Skin of body (tissue), 1 donor: ENCODE measurements at regions not wholly inside any gene's neighbourhood (a gene's known extent, or its start where the extent isn't known, plus 50 kb on each side); places are given as distances from the start of the nearest gene placed in this dataset.
A peak's percentile ranks its signal among the peaks of the same experiment; 100 is the strongest.
"Not testable (repeated sequence)": the region's sequence is repeated elsewhere in the genome, so short reads cannot be mapped to it uniquely, and the experiment has no call there.

Source experiments
- DNase-seq: peaks from one replicate; lab custom pipeline; 2025; lab: John Stamatoyannopoulos, UW

GRCh38 chr2:8102470-8102869 lies 579.4 kb upstream of the ID2 start:
- DNase-seq = no peak

DNA sequence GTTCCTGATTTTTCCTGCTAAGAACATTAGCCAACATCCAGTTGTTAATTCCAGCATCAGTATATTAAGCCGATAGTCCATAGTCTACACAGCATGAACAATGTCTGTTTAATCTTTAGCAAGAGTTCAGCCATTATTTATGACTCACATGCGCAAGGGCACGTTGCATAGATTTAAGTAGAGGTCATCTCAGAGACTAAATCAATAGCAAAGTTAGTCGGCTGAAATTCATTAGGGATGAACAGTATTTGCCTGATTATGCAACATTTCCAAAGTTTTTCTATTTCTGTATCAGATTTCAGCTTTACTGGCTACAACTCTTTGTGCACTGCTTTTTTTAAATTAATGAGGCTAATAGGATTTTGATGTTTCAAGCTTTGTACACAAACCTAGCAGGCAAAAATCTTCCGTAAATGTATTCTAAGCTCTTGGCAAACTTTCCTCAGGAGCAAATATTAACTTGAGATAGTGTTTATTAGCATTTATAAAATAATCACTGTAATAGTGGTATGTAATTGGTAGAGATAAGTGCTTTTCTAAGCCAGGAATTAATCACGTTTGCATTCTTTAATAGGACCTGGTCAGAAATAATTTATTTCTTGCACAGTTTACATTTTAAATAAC lies 578.7 kb upstream of the ID2 start:
- DNase-seq = peak; percentile 33

DNA sequence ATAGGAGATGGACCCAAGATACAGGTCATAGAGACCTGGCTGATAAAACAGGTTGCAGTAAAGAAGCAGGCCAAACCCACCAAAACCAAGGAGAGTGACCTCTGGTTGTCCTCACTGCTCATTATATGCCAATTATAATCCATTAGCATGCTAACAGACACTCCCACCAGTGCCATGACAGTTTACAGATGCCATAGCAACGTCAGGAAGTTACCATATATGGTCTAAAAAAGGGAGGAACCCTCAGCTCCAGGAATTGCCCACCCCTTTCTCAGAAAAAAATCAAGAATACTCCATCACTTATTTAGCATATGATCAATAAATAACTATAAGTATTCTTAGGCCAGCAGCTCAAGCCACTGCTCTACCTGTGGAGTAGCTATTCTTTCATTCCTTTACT lies 574.7 kb upstream of the ID2 start:
- no peak for DNase-seq

GRCh38 chr2:8107621-8108378 lies 574.1 kb upstream of the ID2 start:
- no peak for DNase-seq

GRCh38 chr2:8110716-8111115 lies 571.1 kb upstream of the ID2 start:
- DNase-seq = no peak

- no peak for DNase-seq
These were observed 570.7 kb upstream of the ID2 start for GRCh38 chr2:8111193-8111592.

- DNase-seq = no peak
These were observed 566.4 kb upstream of the ID2 start for GRCh38 chr2:8115456-8115855.

DNA sequence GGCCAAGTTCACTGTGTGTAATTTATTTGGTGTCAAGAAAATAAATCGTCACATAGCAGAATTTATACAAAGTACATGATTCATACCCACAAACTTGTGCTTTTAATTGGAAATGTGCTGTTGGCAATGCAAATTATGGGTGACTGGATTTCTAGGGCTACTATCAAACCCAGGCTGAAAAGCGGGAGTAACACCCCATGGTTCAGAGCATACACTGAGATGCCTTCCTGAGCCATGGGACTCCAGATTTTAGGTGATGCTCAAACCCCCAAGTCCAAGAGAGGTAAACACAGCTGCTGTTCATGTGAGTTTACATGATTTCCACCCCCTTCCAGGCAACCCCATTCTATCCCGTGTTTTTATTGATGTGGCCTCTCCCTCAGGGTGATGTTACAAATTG lies 565.9 kb upstream of the ID2 start:
- peak; percentile 63 for DNase-seq

GRCh38 chr2:8116661-8117060 lies 565.2 kb upstream of the ID2 start:
- no peak for DNase-seq

DNA sequence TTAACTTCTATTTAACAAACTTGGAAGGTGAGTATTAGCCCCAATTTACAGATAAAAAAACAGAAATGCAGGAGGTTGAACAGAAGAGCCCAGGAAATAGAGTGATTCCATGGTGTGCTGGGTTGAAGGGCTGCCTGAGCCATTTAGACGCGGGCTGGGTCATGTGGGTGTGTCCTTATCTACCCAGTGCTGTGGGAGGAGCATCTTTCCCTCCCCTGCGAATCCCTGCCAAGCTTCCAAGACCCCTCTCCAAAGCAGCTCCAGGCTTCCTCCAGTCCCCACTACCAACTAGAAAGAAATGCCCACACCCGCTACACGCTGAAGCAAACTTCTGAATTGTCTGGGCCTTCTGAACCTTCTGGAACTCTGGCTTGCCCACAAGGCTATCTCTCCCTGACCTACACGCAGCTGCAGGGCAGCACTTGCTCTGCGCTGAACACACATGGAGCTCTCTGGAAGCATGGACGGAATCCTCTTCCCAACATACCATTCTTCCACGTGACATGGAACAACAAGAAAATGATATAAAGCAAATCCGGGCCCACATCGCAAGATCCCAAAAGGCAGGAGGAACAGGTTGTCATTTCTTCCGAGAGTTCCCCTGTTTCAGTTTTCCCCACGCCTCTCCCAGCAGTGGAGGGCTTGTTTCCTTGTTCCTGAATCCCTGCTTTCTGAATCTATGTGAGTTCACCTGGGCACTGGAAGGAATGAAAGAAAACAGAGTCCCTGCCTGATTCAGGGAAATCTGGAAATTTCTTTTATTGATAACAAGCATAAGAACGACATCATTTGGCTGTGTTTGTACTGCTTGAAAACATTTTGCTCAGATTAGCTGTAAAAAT lies 562.7 kb upstream of the ID2 start:
- DNase-seq = no peak

DNA sequence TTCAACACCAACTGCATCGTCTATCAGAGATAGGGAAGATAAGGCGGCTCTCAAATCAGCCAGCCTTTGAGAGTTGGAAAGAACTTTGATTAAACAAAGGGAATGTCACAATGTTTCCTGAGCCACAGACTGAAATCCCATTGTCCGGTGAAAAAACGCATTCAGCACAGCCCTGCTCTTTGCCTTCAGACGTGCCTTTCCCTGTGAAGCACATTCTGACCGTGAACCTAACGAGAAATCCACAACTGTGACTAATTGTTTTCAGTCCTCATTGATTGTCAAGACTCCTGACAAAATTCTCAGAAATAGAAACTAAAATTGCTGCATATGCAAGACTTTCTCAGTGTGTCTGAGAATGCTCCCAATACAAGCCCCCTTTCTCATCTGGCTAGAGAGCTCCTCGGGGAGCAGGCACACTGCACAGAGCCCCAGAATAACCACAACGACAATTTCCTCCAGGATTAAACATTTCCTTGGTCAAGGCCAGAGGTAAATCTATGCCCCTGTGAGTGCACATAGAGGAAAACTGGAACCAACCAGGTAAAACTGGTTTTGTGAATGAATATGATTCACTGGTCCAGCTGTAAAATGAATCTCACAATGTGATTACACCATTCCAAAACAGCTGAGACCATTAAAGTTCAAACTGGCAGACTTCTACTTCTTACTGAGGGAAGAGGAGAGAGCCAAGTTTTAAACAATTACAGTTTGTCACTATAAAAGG lies 561.9 kb upstream of the ID2 start:
- DNase-seq = peak; percentile 79

GRCh38 chr2:8120506-8120860 lies 561.4 kb upstream of the ID2 start:
- no peak for DNase-seq

- peak; percentile 19 for DNase-seq
These were observed 560.6 kb upstream of the ID2 start for GRCh38 chr2:8121022-8121825.

DNA sequence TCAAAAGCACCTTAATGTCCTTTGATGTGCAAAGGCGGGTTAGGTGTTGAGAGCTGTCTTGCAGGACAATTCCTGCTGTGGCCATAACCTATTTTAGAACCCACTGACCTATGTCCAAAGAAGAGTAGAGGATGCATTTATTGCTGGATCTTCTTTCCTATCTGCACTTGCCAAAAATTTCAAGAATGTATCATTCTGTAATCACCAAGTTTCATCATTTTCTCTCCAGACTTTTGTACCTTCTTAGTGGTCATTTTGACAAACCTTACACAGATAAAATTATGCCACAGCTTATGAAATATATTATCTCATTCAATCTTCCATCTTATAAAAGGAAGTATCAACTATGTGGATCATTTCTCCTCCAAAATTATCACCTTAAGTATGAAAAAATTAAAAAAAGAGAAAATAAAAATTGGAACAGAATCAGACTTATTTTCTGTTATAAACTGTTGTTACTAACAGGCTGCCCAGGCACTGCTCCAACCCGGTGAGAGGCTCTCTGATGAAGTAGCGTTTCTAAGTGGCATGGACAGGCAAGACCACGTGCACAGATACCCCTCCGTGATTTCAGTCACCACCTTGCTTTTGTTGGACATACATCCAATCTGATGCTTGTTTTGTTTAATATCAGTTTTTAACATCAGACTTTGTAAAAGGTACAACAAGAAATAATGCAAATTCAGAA lies 559.9 kb upstream of the ID2 start:
- DNase-seq = no peak

GRCh38 chr2:8122520-8122919 lies 559.3 kb upstream of the ID2 start:
- no peak for DNase-seq

GRCh38 chr2:8123464-8123863 lies 558.4 kb upstream of the ID2 start:
- DNase-seq = no peak

- DNase-seq = no peak
These were observed 555.8 kb upstream of the ID2 start for GRCh38 chr2:8125741-8126711.

DNA sequence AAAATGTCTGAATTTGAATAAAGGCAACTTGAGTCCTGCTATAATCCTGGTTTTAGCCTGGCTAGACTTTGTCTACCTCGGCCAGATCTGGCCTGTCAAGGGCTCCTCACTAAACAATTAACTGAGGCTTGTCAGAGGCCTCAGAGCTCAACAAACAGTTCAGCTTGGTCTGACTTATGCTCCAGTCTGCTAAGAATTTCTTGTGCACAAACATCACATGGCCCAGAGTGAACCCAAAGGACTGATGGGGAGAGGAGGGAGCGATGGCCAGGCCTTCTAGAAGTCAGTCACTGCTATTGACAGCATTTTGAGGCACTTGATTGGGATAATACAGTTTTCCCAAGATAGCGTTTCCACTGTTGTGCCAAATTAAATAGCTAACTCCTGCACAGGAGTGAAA lies 555.1 kb upstream of the ID2 start:
- DNase-seq = no peak

GRCh38 chr2:8131423-8131822 lies 550.4 kb upstream of the ID2 start:
- DNase-seq = not testable (repeated sequence)
